Fibroblast of skin of right quadriceps (primary cell): ENCODE measurements at regions not wholly inside any gene's neighbourhood (a gene's known extent, or its start where the extent isn't known, plus 50 kb on each side); places are given as distances from the start of the nearest gene placed in this dataset.
"Not testable (repeated sequence)": the region's sequence is repeated elsewhere in the genome, so short reads cannot be mapped to it uniquely, and the experiment has no call there.

Experiments used
- DNase-seq: peaks from one replicate; pipeline ENCODE4 v3.0.0-alpha.2; 2013

DNA sequence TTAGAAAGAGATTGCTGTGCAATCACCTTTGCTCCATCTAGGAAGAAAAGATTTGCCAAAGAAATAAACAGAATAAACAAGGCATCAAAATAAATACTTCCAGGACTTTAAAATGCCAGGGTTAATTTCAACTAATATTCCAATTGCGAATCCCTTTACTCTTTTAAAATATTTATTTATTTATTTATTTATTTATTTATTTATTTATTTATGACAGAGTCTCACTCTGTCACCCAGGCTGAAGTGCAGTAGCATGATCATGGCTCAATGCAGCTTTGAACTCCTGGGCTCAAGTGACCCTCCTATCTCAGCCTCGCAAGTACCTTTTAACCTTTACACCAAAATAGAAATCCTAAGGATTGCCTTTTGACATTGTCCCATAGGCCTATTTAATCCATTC lies 191.1 kb downstream of the EDN1 start:
- DNase-seq, result no peak

- no peak for DNase-seq
Observed at GRCh38 chr6:12481850-12482249, 191.7 kb downstream of the EDN1 start.

- no peak for DNase-seq
Observed at GRCh38 chr6:12482386-12483375, 192.5 kb downstream of the EDN1 start.

DNA sequence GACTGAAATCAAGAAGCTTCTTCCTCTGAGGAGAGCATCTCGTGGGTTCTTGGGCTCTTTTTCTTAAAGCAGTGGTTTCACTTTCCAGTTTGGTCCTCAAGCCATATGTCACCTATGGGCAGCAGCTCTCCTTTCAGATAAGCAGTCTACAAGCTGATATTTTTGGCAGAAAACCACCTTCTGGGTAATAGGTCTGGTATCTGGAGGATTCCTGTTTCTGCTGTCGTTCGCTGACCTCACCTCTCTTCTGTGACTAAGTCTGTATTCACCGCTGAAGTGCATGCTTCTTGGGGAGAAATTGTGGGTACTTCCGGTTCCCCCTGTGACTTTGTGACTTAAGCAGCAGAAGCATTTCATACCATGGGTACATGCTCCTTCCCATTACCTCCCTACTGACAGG lies 193.6 kb downstream of the EDN1 start:
- DNase-seq, result peak; percentile 90

DNA sequence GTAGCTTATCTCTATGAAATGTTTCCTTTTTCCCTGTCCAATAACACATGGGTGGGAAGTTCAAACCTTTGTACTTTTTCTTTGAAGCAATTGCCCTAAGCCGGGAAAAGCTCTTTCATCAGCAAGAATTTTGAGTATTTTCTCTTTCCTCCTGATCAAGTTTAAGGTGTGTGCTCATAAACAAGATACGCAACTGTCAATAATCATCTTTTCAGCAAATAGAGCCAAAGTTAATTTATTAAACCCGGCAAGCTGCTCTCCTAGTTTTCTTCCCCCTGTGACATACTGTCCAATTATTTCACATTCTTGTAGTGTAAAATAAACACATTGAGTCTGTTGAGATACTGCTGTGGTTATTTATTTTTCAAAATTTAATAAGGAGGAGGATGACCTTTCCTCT lies 194.4 kb downstream of the EDN1 start:
- no peak for DNase-seq

DNA sequence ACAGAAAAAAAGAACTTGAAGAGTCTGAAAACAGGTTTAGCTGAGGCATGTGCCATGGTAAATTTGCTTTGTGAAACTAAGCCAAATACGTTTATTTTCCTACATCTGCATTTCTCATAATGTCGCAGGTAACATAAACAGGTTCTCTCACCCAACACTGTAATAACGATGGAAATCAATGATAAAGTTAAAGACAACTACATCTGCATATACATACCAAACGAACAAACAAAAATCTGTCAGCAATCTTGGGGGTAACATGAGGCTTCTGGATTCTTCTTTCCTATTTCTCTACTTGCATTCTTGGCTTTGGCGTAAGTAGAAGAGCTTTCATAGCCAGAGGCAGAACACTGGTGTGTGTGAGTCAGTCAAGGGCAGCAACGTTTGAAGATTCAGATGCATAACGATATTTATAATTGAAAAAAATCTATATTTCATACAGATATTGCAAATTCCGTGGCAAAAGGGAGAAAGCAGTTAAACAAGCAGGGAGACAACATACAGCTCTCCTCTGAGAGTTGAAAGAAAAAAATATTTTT lies 195.1 kb downstream of the EDN1 start:
- no peak for DNase-seq

GRCh38 chr6:12485837-12486236 lies 195.7 kb downstream of the EDN1 start:
- no peak for DNase-seq

DNA sequence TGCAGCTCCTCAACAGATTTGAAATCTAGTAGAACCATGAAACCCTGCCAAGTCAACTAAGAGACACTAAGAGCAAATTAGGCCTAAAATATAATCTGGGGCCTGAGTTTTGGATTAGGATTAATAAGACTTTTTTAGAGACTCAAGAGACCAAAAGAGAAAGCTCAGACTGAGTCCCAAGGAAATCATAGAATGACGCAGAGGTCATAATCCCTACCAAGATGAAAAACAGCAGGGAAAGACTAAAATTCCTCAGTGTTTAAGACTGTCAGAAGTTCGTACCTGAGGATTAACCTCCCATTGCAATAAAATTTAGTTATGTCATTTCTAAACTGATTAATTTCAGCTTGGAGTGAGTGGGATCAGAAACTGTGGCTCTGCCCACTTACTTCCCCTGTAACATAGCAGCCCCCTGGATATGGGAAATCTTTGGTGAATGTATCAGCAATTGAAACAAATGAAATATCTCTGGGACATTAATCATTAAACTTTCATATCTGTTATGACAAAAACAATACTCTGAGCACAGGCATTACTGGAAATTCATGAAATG lies 200.3 kb downstream of the EDN1 start:
- peak; percentile 53 for DNase-seq

GRCh38 chr6:12490904-12491571 lies 200.9 kb downstream of the EDN1 start:
- DNase-seq, result peak; percentile 96

DNA sequence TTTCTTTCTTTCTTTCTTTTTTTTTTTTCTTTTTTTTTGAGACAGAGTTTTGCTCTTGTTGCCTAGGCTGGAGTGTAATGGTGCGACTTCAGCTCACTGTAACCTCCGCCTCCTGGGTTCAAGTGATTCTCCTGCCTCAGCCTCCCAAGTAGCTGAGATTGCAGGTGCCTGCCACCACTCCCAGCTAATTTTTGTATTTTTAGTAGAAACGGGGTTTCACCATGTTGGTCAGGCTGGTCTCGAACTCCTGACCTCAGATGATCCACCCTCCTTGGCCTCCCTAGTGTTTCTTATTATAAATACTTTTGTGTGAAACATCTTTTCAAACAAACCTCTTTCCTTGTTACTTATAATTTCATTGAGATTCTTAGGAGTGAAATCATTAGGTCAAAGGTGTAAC lies 202.8 kb downstream of the EDN1 start:
- DNase-seq, result not testable (repeated sequence)

DNA sequence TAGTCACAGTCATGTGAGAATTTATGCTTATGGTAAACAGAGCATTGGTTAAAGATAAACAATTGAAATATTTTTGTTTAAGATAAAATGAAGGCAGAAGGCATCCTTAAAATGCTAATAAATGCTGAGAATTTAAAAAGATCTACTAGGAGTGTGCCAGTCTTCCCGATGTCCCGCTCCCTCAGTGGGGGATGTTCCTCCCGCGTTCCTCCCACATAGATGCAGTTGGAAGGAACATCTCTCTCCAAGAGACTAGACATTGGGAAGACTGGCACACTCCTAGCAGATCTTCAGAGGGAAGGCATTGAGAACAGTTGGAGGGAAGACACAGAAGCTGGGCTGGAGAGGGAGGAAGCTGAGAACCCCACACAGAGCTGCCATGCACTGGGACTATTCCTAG lies 203.3 kb downstream of the EDN1 start:
- no peak for DNase-seq

DNA sequence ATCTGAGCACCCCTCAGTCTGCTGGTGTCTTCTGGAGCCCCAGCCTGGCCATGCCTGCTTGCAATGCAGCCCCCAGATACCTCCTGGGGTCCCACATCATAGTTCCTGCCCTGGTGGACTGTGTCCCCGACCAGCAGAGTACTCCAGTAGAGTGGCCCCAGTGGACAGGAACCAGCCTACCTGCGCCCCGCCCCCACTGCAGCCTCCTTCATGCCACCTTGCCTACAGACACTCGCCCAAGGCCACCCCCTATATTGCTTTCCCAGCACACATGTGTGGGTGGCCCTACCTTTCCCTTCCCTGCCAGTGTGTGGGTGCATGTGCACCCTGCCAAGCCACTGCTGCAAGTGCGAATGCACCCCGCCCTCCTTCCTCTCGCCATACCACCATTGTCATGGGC lies 204.0 kb downstream of the EDN1 start:
- DNase-seq, result no peak

- no peak for DNase-seq
Observed at GRCh38 chr6:12501990-12502389, 211.8 kb downstream of the EDN1 start.

DNA sequence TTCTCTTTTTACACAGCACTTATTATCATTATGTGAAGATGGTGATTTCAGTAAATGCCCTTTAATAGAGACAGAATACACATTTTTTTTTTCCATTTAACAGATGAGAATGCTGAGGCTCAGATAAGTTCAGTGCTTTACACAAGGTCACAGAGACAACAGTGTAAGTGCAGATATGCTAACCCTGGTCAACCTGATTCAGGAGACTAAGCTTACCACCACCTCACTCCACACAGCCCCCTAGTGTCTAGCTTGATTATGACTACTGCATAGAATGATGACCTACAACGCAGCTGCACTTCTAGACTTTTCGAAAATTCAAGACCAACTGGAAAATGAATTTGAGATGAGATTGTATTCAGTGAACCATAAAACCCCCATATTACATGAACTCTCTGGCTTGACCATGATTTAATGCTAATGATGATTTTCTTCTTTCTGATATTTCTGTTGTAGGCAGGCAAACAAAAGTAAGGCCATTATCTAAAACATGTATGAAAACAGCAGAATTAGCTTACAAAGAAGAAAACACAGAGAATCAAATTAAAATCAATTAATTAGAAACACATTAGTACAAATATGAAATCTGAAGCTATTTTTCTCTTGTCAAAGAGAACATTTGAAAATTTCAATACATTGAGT lies 212.1 kb upstream of the PHACTR1 start:
- no peak for DNase-seq

DNA sequence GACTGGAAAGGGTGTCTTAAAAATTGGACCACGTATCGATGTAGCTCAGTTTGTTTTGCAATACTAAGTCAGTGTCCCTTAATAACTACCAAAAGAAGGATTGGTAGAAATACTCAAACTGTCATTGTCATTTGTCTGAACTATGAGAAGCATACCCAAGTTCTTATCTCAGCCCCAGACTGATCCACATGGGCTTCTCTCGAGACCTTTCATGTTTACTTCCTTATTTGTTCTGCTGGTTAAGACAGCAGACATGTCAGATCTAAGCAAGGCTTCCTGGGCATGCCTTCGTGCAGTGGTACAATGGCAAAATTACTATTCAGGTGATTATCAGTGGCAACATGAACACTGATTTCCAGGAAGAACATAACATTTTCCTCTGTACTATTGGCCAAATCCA lies 211.1 kb upstream of the PHACTR1 start:
- no peak for DNase-seq

GRCh38 chr6:12506159-12506558 lies 210.4 kb upstream of the PHACTR1 start:
- DNase-seq, result no peak

DNA sequence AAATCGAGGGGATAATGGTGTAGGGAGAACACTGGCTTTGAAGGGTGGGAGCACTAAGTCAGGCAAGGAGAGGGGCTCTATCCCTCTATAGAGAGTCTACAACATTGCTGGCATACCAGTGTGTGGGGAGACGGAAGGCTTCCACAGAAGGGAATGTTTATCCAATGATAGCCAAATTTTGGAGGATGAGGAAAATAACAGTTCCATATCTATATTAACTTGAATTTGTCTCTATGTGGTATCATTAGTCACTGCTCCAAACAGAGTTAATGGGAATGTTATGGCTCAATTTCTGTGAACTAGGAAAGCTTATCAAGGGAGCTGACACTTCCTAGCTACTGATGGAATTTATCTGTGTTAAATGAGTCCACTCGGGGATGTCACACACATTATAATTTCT lies 208.9 kb upstream of the PHACTR1 start:
- no peak for DNase-seq

DNA sequence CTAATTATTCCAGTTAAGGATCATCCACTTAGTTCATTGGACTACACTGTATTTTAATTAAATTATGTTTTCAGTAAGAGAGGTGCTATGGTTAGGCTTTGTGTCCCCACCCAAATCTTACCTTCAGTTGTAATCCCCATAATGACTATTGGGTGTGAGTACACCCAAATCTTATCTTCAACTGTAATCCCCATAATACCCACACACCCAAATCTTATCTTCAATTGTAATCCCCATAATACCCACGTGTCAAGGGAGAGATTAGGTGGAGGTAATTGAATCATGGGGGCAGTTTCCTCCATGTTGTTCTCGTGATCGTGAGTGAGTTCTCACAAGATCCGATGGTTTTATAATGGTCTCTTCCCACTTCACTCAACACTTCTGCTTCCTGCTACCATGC lies 208.0 kb upstream of the PHACTR1 start:
- no peak for DNase-seq

- no peak for DNase-seq
Observed at GRCh38 chr6:12509060-12509459, 207.5 kb upstream of the PHACTR1 start.

GRCh38 chr6:12516070-12516469 lies 200.5 kb upstream of the PHACTR1 start:
- DNase-seq, result no peak

DNA sequence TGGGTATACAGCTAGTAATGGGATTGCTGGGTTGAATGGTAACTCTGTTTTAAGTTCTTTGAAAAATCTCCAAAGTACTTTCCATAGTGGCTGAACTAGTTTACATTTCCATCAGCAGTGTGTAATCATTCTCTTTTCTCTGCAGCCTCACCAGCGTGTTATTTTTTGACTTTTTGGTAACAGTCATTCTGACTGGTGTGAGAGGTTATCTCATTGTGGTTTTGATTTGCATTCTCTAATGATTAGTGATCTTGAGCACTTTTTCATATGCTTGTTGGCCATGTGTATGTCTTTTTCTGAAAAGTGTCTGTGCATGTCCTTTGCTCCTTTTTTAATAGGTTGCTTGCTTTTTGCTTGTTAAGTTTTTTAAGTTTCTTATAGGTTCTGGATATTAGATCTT lies 194.2 kb upstream of the PHACTR1 start:
- DNase-seq, result no peak

GRCh38 chr6:12523726-12524125 lies 192.8 kb upstream of the PHACTR1 start:
- no peak for DNase-seq

- DNase-seq, result no peak
Observed at GRCh38 chr6:12525276-12525675, 191.3 kb upstream of the PHACTR1 start.
